ENCODE measurements at regions not wholly inside any gene's neighbourhood (a gene's known extent, or its start where the extent isn't known, plus 50 kb on each side); places are given as distances from the start of the nearest gene placed in this dataset.

- ChIA-PET POLR2A (no interaction called here), CTCF (no interaction called here)
- no peak overlapping the region for H3K27ac Mint-ChIP-seq
- no peaks in the 10 kb centered on the region for H3K27me3 Mint-ChIP-seq (ENCODE audit: low read depth)
- peaks cover 5% of the 10 kb centered on the region; the same call in 1 of the 2 replicates for H3K36me3 Mint-ChIP-seq
- H3K9me3 Mint-ChIP-seq, result peaks cover 11% of the 10 kb centered on the region
- H3K4me3 Mint-ChIP-seq, result no peak overlapping the region
- TF ChIP-seq ERG (CRISPR knock-in tag; IDR thresholded peaks at IDR 0.05) (no peak), FOXP4 (CRISPR knock-in tag; IDR thresholded peaks at IDR 0.05) (no peak), ZSCAN18 (CRISPR knock-in tag; IDR thresholded peaks at IDR 0.05) (no peak), ZNF138 (CRISPR knock-in tag; conservative IDR thresholded peaks at IDR 0.05) (no peak), HMGXB4 (CRISPR knock-in tag; IDR thresholded peaks at IDR 0.05) (no peak), OVOL2 (CRISPR knock-in tag; IDR thresholded peaks at IDR 0.05; ENCODE audit: borderline replicate concordance) (no peak), E2F4 (CRISPR knock-in tag; IDR thresholded peaks at IDR 0.05; ENCODE audit: borderline replicate concordance, low read depth) (no peak), PRRX2 (CRISPR knock-in tag; IDR thresholded peaks at IDR 0.05) (no peak), GTF2I (CRISPR knock-in tag; conservative IDR thresholded peaks at IDR 0.05) (no peak), USF1 (CRISPR knock-in tag; IDR thresholded peaks at IDR 0.05) (no peak), ZNF396 (CRISPR knock-in tag; IDR thresholded peaks at IDR 0.05; ENCODE audit: borderline replicate concordance) (no peak), MYBL2 (CRISPR knock-in tag; IDR thresholded peaks at IDR 0.05) (no peak), TP53 (CRISPR knock-in tag; IDR thresholded peaks at IDR 0.05) (no peak), E2F5 (CRISPR knock-in tag; IDR thresholded peaks at IDR 0.05) (no peak)
- ATAC-seq (no peak), DNase-seq (ENCODE audit: low spot score) (no peak)
- peaks cover 18% of the 10 kb centered on the region for H3K4me1 Mint-ChIP-seq
These were observed 214.5 kb upstream of the TENT5A start for GRCh38 chr6:81966968-81967367.

GRCh38 chr6:81962198-81962597 is 209.7 kb upstream of the TENT5A start:
- ChIA-PET CTCF (no interaction called here), POLR2A (no interaction called here)
- Mint-ChIP-seq H3K9me3 (peaks cover 34% of the 10 kb centered on the region), H3K27ac (no peak overlapping the region), H3K27me3 (ENCODE audit: low read depth) (peaks cover 2% of the 10 kb centered on the region; the same call in 1 of the 2 replicates), H3K36me3 (peaks cover 26% of the 10 kb centered on the region), H3K4me3 (no peak overlapping the region), H3K4me1 (no peaks in the 10 kb centered on the region)
- DNase-seq (ENCODE audit: low spot score), result no peak
- no peak for ATAC-seq
- TF ChIP-seq USF2 (CRISPR knock-in tag; IDR thresholded peaks at IDR 0.05) (no peak), IRF2 (CRISPR knock-in tag; IDR thresholded peaks at IDR 0.05; ENCODE audit: borderline replicate concordance, low read depth) (no peak), SOX15 (CRISPR knock-in tag; IDR thresholded peaks at IDR 0.05) (no peak), ZNF671 (CRISPR knock-in tag; IDR thresholded peaks at IDR 0.05) (no peak), SMAD3 (CRISPR knock-in tag; IDR thresholded peaks at IDR 0.05; ENCODE audit: borderline replicate concordance) (no peak), MXD4 (CRISPR knock-in tag; IDR thresholded peaks at IDR 0.05; ENCODE audit: borderline replicate concordance) (no peak), SMAD4 (CRISPR knock-in tag; IDR thresholded peaks at IDR 0.05) (no peak), PRDM15 (CRISPR knock-in tag; IDR thresholded peaks at IDR 0.05) (no peak), ZNF263 (CRISPR knock-in tag; IDR thresholded peaks at IDR 0.05; ENCODE audit: low read depth) (no peak)

Measured in WTC11 (cell line).